H9 (cell line): ENCODE measurements at regions not wholly inside any gene's neighbourhood (a gene's known extent, or its start where the extent isn't known, plus 50 kb on each side); places are given as distances from the start of the nearest gene placed in this dataset.

ENCODE experiments used
- DNase-seq: peaks from one replicate; pipeline ENCODE4 v3.0.0-alpha.2; 2017
- H2AFZ ChIP-seq: one replicate; pipeline ENCODE4 v1.6.1; 2013; ENCODE audit warnings: mild to moderate bottlenecking, low read length, control low read depth, moderate library complexity
- H2AK5ac ChIP-seq: 2 replicates; pipeline ENCODE4 v1.6.1; 2013; ENCODE audit warnings: low read length, control low read depth, mixed read lengths; ENCODE audit not compliant: insufficient read length
- H2BK120ac ChIP-seq: one replicate; pipeline ENCODE4 v1.6.1; 2013; ENCODE audit warnings: low read depth, mild to moderate bottlenecking, low read length, control low read depth, inconsistent platforms; ENCODE audit not compliant: poor library complexity, severe bottlenecking
- H2BK12ac ChIP-seq: 2 replicates; pipeline ENCODE4 v1.6.1; 2013; ENCODE audit warnings: low read length, control low read depth, mixed read lengths, low read depth; ENCODE audit not compliant: insufficient read length
- H2BK15ac ChIP-seq: 2 replicates; pipeline ENCODE4 v1.6.1; 2013; ENCODE audit warnings: low read depth, low read length, control low read depth
- H2BK20ac ChIP-seq: one replicate; pipeline ENCODE4 v1.6.1; 2013; ENCODE audit warnings: low read depth, mild to moderate bottlenecking, low read length, control low read depth, inconsistent platforms; ENCODE audit not compliant: poor library complexity, severe bottlenecking
- H2BK5ac ChIP-seq: 2 replicates; pipeline ENCODE4 v1.6.1; 2013; ENCODE audit warnings: low read length, control low read depth, mixed read lengths; ENCODE audit not compliant: insufficient read length
- H3K14ac ChIP-seq: 2 replicates; pipeline ENCODE4 v1.6.1; 2013; ENCODE audit warnings: low read length, control low read depth; ENCODE audit not compliant: insufficient read depth
- H3K18ac ChIP-seq: 2 replicates; pipeline ENCODE4 v1.6.1; 2013; ENCODE audit warnings: low read depth, mild to moderate bottlenecking, mixed read lengths, low read length, control low read depth; ENCODE audit not compliant: insufficient read length
- H3K23ac ChIP-seq: 2 replicates; pipeline ENCODE4 v1.6.1; 2013; ENCODE audit warnings: low read length, control low read depth, mixed read lengths, low read depth; ENCODE audit not compliant: insufficient read length
- H3K23me2 ChIP-seq: 2 replicates; pipeline ENCODE4 v1.6.1; 2013; ENCODE audit warnings: low read depth, mild to moderate bottlenecking, mixed read lengths, low read length, control low read depth; ENCODE audit not compliant: insufficient read length, poor library complexity, severe bottlenecking
- H3K27ac ChIP-seq: 2 replicates; pipeline ENCODE4 v1.5.1; 2013; ENCODE audit warnings: low read length, control low read depth, mixed read lengths, low read depth; ENCODE audit not compliant: insufficient read length
- H3K27me3 ChIP-seq: 2 replicates; pipeline ENCODE4 v1.6.1; 2013; ENCODE audit warnings: low read length, control low read depth, inconsistent platforms; ENCODE audit not compliant: insufficient read depth
- H3K4ac ChIP-seq: 2 replicates; pipeline ENCODE4 v1.6.1; 2013; ENCODE audit warnings: low read depth, mild to moderate bottlenecking, control low read depth, inconsistent platforms, low read length, moderate library complexity
- H3K4me1 ChIP-seq: 2 replicates; pipeline ENCODE4 v1.6.1; 2013; ENCODE audit warnings: low read length, control low read depth, inconsistent platforms; ENCODE audit not compliant: insufficient read depth
- H3K4me2 ChIP-seq: 2 replicates; pipeline ENCODE4 v1.6.1; 2013; ENCODE audit warnings: low read length, control low read depth, mixed read lengths; ENCODE audit not compliant: insufficient read length, insufficient read depth
- H3K56ac ChIP-seq: 2 replicates; pipeline ENCODE4 v1.6.1; 2013; ENCODE audit warnings: low read depth, mild to moderate bottlenecking, mixed read lengths, low read length, control low read depth; ENCODE audit not compliant: insufficient read length
- H3K79me1 ChIP-seq: 2 replicates; pipeline ENCODE4 v1.6.1; 2013; ENCODE audit warnings: low read depth, mild to moderate bottlenecking, moderate library complexity, low read length, control low read depth, inconsistent platforms; ENCODE audit not compliant: insufficient read depth, poor library complexity, severe bottlenecking
- H3K79me2 ChIP-seq: 2 replicates; pipeline ENCODE4 v1.6.1; 2013; ENCODE audit warnings: low read length, control low read depth, inconsistent platforms; ENCODE audit not compliant: insufficient read depth
- H3K9ac ChIP-seq: 2 replicates; pipeline ENCODE4 v1.6.1; 2013; ENCODE audit warnings: low read length, control low read depth, mixed read lengths; ENCODE audit not compliant: insufficient read length; ENCODE audit errors: extremely low read depth
- H3K9me3 ChIP-seq: one replicate; pipeline ENCODE4 v1.6.1; 2013; ENCODE audit warnings: low read depth, low read length, inconsistent platforms; ENCODE audit not compliant: control insufficient read depth
- H3T11ph ChIP-seq: one replicate; pipeline ENCODE4 v1.6.1; 2013; ENCODE audit warnings: mild to moderate bottlenecking, low read length, control low read depth, inconsistent platforms
- H4K20me1 ChIP-seq: one replicate; pipeline ENCODE4 v1.6.1; 2013; ENCODE audit not compliant: control insufficient read depth, insufficient read length, insufficient read depth
- H4K5ac ChIP-seq: 2 replicates; pipeline ENCODE4 v1.6.1; 2013; ENCODE audit warnings: low read depth, mild to moderate bottlenecking, mixed read lengths, low read length, control low read depth; ENCODE audit not compliant: insufficient read length
- H4K8ac ChIP-seq: replicated peaks from 2 replicates; pipeline ENCODE4 v1.6.1; 2013; ENCODE audit warnings: low read length, control low read depth, mixed read lengths, low read depth; ENCODE audit not compliant: insufficient read length
- H4K91ac ChIP-seq: 2 replicates; pipeline ENCODE4 v1.6.1; 2013; ENCODE audit warnings: low read depth, mild to moderate bottlenecking, moderate library complexity, mixed read lengths, low read length, control low read depth; ENCODE audit not compliant: insufficient read length
- H3K27ac Mint-ChIP-seq, 3 experiments: 2 replicates in 2 of 3; 3 replicates in 1 of 3; pipeline ENCODE4 v1.8.0; 2020 to 2021; ENCODE audit warnings: mixed read lengths in 3 of 3, mild to moderate bottlenecking in 1 of 3, moderate library complexity in 1 of 3
- H3K27me3 Mint-ChIP-seq: 2 replicates; pipeline ENCODE4 v1.8.0; 2021; ENCODE audit warnings: low read depth, mild to moderate bottlenecking, moderate library complexity, mixed read lengths
- H3K36me3 Mint-ChIP-seq, 3 experiments: 2 replicates in 2 of 3; 3 replicates in 1 of 3; pipeline ENCODE4 v1.8.0; 2020 to 2021; ENCODE audit warnings: low read depth in 3 of 3, mixed read lengths in 3 of 3; ENCODE audit not compliant: insufficient read depth in 1 of 3
- H3K4me1 Mint-ChIP-seq, 2 experiments: 2 replicates each; pipeline ENCODE4 v1.8.0; 2020; ENCODE audit warnings: mixed read lengths in 2 of 2
- H3K4me3 Mint-ChIP-seq, 2 experiments: 2 replicates in 1 of 2; 3 replicates in 1 of 2; pipeline ENCODE4 v1.8.0; 2020 to 2021; ENCODE audit warnings: mild to moderate bottlenecking in 2 of 2, mixed read lengths in 2 of 2, moderate library complexity in 1 of 2
- H3K9me3 Mint-ChIP-seq, 2 experiments: 2 replicates in 1 of 2; 3 replicates in 1 of 2; pipeline ENCODE4 v1.8.0; 2020; ENCODE audit warnings: mild to moderate bottlenecking in 2 of 2, mixed read lengths in 2 of 2, moderate library complexity in 1 of 2
- WGBS: extraction: QIAGEN DNeasy Blood & Tissue Kit; methylation state at CpG from one replicate; pipeline ENCODE4 v1.1.7; 2013; ENCODE audit warnings: missing lambda C conversion rate, low lambda C conversion rate, mixed read lengths; ENCODE audit not compliant: insufficient read length; ENCODE audit errors: extremely low coverage; 5-methylcytosine and 5-hydroxymethylcytosine counted together
- TF ChIP-seq, protein P1 (sequence below): fragments of 200-600 bp; sonication (generic); conservative IDR thresholded peaks from 3 replicates; pipeline ENCODE4 v1.8.0; 2021; ENCODE audit warnings: antibody characterized with exemption, mild to moderate bottlenecking

DNA sequence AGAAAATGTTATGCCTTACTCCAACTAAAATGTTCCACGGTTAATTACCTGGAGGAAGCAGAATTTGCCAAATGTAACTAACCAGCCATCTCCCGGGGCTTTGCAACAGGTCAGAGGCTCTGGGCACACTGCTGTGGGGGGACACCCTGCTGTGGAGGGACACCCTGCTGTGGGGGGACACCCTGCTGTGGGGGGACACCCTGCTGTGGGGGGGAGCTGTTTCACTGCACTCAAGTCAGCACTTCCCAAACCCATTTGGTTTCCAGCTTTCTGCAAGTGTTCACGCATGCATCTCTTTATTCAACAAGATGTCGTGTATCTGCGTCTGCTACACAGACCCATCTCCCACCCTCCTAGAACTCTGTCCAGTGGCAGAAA, 239.5 kb downstream of the C16orf95 start:
- H3K9me3 ChIP-seq = peaks cover 7% of the 10 kb centered on the region
- H4K8ac ChIP-seq = no peak overlapping the region
- H2AK5ac ChIP-seq = no peak overlapping the region
- H3K9ac ChIP-seq = no peak overlapping the region
- H3K4me1 ChIP-seq = no peaks in the 10 kb centered on the region
- H2BK5ac ChIP-seq = no peak overlapping the region
- no peak overlapping the region for H3T11ph ChIP-seq
- H3K23me2 ChIP-seq = no peaks in the 10 kb centered on the region
- H3K18ac ChIP-seq = no peak overlapping the region
- H3K27me3 ChIP-seq = no peaks in the 10 kb centered on the region
- no peaks in the 10 kb centered on the region for H3K79me1 ChIP-seq
- Mint-ChIP-seq H3K36me3 (peaks cover 5 to 27% (median 22%) of the 10 kb centered on the region in 3 experiments; a peak in 6 of 7 replicates), H3K4me1 (peaks cover 7 to 8% of the 10 kb centered on the region in 2 experiments; a peak in 3 of 4 replicates), H3K27ac (no peak overlapping the region), H3K27me3 (peaks cover 2% of the 10 kb centered on the region), H3K4me3 (no peak overlapping the region), H3K9me3 (peaks cover 31 to 33% of the 10 kb centered on the region in 2 experiments)
- no peak for DNase-seq
- WGBS = no CpG with 5 or more reads among the region's 5 CpGs
- no peak overlapping the region for H3K23ac ChIP-seq
- H2BK12ac ChIP-seq = no peak overlapping the region
- H3K27ac ChIP-seq = no peak overlapping the region
- H3K79me2 ChIP-seq = no peaks in the 10 kb centered on the region
- H4K5ac ChIP-seq = no peak overlapping the region
- no peak overlapping the region for H2BK15ac ChIP-seq
- H3K56ac ChIP-seq = no peak overlapping the region
- H2BK120ac ChIP-seq = no peak overlapping the region
- H4K91ac ChIP-seq = no peak overlapping the region
- H2BK20ac ChIP-seq = no peak overlapping the region
- no peak overlapping the region for H3K14ac ChIP-seq
- H3K4ac ChIP-seq = no peak overlapping the region
- H2AFZ ChIP-seq = no peak overlapping the region
- H3K4me2 ChIP-seq = no peak overlapping the region
- TF ChIP-seq, protein P1, sequence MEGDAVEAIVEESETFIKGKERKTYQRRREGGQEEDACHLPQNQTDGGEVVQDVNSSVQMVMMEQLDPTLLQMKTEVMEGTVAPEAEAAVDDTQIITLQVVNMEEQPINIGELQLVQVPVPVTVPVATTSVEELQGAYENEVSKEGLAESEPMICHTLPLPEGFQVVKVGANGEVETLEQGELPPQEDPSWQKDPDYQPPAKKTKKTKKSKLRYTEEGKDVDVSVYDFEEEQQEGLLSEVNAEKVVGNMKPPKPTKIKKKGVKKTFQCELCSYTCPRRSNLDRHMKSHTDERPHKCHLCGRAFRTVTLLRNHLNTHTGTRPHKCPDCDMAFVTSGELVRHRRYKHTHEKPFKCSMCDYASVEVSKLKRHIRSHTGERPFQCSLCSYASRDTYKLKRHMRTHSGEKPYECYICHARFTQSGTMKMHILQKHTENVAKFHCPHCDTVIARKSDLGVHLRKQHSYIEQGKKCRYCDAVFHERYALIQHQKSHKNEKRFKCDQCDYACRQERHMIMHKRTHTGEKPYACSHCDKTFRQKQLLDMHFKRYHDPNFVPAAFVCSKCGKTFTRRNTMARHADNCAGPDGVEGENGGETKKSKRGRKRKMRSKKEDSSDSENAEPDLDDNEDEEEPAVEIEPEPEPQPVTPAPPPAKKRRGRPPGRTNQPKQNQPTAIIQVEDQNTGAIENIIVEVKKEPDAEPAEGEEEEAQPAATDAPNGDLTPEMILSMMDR = no peak
- no peaks in the 10 kb centered on the region for H4K20me1 ChIP-seq
